MM.1S (cell line): ENCODE measurements at regions not wholly inside any gene's neighbourhood (a gene's known extent, or its start where the extent isn't known, plus 50 kb on each side); places are given as distances from the start of the nearest gene placed in this dataset.
"Not testable (repeated sequence)": the region's sequence is repeated elsewhere in the genome, so short reads cannot be mapped to it uniquely, and the experiment has no call there.

ENCODE experiments used
- EZH2phosphoT487 ChIP-seq: fragments of 300-600 bp; sonication (generic); IDR thresholded peaks from 2 replicates; pipeline ENCODE4 v1.6.1; 2018; ENCODE audit warnings: antibody characterized with exemption, low read length
- TF ChIP-seq, protein P1 (sequence below): fragments of 300-600 bp; sonication (generic); IDR thresholded peaks from 2 replicates; pipeline ENCODE4 v1.5.1; 2016; ENCODE audit warnings: antibody characterized with exemption, low read length, mixed read lengths

GRCh38 chr2:185025891-185026290 lies 427.6 kb downstream of the ZNF804A start:
- not testable (repeated sequence) for TF ChIP-seq EZH2phosphoT487
- TF ChIP-seq, protein P1, sequence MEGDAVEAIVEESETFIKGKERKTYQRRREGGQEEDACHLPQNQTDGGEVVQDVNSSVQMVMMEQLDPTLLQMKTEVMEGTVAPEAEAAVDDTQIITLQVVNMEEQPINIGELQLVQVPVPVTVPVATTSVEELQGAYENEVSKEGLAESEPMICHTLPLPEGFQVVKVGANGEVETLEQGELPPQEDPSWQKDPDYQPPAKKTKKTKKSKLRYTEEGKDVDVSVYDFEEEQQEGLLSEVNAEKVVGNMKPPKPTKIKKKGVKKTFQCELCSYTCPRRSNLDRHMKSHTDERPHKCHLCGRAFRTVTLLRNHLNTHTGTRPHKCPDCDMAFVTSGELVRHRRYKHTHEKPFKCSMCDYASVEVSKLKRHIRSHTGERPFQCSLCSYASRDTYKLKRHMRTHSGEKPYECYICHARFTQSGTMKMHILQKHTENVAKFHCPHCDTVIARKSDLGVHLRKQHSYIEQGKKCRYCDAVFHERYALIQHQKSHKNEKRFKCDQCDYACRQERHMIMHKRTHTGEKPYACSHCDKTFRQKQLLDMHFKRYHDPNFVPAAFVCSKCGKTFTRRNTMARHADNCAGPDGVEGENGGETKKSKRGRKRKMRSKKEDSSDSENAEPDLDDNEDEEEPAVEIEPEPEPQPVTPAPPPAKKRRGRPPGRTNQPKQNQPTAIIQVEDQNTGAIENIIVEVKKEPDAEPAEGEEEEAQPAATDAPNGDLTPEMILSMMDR: not testable (repeated sequence)
